Inflammatory macrophage treated with lipopolysaccharide for 1 hour (primary cell): ENCODE measurements at regions not wholly inside any gene's neighbourhood (a gene's known extent, or its start where the extent isn't known, plus 50 kb on each side); places are given as distances from the start of the nearest gene placed in this dataset.
A peak's percentile ranks its signal among the peaks of the same experiment; 100 is the strongest.

Experiments used
- DNase-seq, 2 donors: peaks; one replicate each; pipeline ENCODE4 v3.0.0-alpha.2; 2020 to 2022

DNA sequence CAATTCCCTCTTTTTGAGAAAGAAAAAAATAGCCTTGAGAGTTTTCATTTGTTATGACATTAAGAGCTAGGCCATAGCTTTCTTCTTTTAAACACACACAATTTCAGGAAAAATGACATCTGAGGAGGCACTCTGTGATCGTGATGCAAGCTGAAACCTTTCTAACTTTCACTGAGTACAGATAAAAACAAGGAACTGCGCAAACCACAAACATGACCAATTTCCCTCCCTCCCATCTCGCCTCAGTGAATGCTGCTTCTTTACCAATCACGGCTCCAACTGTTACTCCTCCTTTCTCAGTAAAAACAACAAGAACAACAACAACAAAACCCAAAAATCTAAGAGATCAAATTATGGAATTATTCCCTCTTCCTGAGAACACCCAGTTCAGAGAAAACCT lies 626.8 kb downstream of the TLL1 start:
- DNase-seq, result peak in 1 of 2 donors; percentile 3

DNA sequence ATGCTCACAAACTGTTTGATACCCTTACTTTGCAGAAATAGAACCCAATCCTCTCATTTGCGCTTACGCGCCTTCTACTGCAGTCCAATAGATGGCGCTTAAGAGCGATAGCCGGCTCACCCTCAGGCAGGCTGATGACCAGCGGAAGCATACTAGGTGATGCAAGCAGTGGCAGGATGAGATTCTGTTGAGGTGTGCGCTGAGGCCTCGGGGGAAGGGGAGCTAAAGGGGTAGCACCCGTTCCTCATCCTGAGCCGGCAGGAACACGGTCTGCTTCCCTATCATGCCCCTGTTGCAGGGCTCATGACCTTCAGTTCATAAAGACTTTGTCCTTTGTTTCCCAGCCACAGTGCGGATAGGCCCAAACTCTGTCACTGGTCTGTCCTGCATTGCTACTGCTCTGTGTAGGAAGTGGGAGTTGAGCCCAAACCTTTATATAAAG lies 628.9 kb downstream of the TLL1 start:
- DNase-seq, result no peak

DNA sequence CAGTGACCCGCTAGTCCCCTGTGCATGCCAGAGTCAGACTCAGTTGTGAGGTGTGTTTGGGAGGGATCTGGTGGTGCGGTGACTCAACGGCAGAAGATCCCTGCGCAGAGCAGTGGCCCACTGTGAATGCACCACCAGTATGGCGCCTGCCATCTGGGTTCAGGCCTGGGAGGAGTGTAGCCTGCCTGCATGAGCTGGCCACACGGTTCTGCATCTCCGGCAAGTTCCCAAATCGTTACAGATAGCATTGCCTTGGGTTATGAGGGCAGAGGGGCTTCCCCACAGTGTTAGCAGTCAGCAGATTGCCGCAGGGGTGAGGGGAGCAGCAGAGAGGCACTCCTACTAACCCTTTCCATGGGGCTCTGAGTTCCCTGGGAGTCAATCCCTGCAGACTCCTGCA lies 629.6 kb downstream of the TLL1 start:
- DNase-seq, result no peak

DNA sequence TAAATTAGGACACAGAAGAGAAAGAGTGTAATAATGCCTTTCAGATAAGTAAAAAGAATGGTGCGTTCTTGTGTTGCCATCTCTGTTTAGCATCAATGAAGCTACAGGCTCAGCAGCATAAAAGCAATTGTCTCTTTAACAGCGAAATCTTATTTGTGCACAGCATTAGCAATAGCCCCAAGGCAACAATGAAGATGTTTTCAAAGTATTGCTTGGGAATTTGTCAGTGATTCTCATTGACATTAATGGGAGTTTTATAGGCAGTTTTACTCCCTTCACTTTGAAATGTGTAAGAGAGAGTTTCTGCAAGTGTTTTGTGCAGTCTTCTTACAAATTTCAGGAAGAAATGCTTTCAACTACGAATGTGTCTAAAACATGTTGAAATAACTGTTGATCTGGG lies 633.0 kb downstream of the TLL1 start:
- no peak for DNase-seq

DNA sequence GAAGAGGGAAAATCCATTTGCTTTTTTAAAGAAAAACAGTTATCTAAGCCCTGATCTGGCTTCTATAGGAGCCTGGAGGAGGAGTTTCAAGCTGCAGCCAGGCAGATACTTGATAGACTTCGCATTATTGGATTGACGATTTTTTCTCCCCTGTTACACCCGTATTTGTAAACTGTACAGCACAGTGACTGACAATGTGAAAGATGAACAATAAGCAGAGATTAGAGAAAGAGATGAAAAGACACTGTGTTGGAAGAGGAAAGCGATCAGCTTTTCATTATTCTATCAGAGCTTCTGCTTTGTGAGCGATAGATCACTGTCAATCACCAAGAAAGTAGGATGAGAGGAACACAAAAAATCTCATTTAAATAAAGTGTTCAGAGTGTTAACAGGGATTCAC lies 639.2 kb downstream of the TLL1 start:
- DNase-seq, result no peak

DNA sequence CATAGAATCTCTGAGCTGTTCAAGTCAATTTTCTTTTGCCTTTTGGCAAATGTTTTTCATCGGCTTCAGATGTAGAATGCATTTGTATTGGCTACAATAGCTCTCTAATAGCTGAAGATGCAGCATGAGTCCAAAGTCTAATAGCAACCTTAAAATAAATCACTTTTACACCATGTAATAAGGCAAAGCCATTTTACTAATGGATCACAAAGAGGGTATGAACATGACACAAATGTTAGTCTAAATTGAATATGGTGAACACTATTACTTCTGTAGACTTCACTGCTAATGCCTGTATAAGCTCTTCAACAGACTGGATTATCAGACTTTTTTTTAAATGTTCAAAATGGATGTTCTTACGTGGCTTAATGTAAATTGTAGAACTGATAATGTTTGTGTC lies 645.3 kb downstream of the TLL1 start:
- no peak for DNase-seq

DNA sequence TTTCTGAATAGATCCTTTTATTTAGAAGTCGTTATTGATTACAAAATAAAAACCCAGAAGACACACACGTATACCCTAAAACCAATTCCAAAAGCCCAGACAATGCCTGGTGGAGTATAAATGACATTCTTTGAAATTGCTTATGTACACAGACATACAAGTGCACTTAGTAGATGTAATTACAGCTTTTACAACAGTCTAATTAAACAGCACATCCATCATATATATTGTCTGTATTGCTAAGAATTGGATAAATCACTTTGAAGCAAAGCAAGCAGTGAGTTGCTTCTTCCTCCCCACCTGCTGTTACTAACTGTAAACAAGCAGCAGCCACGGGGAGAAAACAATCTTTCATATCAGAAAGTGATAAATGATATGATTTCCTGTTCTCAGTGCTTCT lies 645.7 kb downstream of the TLL1 start:
- DNase-seq, result no peak

DNA sequence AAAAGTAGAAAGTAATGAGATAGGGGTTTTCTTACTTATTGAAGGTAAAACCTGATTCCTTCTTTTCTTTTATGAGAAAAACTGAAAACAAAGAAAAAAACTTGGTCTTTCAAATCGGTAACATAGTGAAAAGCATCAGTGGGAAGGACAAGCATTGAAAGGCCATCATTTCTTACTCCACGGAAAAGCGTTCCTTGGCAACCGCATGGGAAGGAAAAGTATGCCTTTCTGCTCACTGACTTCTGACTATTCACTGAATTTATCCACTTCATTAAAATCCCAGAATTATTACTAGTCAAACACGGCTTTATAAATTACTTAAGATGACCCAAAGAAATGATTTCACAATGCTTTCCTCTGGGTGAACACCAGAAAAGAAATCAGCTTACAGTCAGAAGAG lies 646.7 kb downstream of the TLL1 start:
- no peak for DNase-seq

DNA sequence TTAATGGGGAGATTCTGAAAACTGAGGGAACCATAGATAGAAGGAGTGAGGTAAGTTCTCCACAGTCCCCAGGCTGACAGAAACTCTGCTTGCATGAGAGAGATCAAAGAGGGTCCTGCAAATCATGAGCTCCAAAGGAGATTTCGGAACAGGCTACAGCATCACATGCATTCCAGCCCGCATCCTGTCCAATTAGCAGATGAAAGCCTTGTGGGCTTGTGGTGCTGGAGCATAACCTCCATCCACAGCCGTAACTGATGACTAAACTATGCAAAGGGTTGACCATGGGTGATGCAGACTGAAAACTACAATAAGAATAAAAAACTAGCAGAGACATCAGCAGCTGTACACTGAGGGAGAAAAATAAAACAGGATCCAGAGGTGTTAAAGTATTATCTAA lies 654.5 kb downstream of the TLL1 start:
- DNase-seq, result no peak

DNA sequence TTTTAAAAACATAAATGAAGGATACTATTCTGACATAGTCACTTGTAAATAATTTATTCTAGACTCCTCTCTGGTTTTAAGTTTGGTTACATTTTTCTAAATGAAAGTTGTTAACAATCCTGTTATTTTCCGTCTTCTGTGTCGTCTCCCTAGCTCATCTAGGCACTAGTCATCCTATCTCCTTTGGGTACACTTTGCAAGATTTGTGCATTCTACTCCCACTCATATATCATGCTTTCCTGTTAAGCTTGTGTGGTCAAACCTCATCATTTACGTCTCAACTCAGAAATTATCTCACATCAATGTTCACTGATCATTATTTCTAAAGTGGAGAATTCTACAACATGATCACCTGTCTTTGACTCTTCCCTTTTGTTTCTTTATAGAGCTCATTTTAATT lies 658.7 kb downstream of the TLL1 start:
- DNase-seq, result no peak

DNA sequence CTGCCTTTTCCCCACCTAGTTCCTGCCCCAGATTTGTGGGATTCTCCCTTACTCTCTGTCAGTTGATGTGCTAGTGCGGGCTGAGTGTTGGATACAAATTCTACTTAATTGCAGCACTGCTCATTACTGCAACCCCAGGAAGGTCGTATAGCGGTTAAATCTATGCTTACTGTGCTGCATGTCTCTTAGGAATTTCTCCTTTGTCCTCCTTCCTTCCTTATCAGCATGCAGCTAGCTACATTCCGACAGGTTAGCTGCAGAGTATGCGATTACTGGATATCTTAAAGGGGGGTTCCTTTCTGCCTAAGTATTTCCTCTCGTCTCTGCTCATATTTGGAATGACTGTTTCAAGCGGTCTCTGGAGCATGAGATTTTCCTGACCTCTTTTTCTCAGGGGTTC lies 662.8 kb downstream of the TLL1 start:
- no peak for DNase-seq

DNA sequence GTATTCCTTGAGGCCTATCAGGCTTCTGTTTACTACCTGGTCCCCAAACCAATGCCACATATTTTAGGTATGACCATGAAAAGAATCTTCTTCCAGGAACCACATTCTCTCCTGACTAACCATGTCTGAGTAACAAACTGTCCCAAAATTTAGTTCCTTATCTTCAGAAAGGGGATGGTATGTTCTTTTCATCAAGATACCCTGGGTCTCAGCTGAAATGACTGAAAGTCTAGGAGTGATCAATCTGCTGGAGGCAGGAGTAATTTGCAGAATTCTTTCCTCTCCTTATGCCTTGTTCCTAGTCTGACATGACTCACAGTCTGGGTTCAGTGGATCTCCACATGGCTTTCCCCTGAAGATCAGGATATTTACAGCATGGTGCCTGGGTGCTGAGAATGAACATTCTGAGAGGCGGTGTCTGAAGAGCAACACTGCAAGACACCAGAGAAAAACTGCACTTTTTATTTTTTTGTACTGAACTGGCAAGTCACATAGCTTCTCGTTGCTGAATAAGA lies 665.5 kb downstream of the TLL1 start:
- no peak for DNase-seq

DNA sequence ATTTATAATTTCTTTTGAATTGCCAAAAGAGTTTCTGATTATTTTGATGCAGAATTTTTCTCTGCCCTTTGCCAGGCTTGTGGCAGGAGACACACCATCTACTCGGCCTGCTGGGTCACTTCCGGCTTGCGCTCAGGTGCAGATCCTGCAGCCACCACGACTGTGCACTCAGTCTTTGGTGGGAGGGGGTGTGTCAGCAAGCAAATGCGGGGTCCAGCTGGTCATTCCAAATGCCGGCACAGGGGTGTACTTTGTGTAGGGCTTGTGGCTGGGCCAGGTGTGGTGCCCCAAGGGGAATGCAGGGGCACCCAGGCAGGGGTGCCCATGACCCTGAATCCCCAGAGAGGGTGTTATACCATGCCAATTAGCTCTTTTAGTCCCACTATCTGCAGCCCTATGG lies 673.0 kb downstream of the TLL1 start:
- no peak for DNase-seq

DNA sequence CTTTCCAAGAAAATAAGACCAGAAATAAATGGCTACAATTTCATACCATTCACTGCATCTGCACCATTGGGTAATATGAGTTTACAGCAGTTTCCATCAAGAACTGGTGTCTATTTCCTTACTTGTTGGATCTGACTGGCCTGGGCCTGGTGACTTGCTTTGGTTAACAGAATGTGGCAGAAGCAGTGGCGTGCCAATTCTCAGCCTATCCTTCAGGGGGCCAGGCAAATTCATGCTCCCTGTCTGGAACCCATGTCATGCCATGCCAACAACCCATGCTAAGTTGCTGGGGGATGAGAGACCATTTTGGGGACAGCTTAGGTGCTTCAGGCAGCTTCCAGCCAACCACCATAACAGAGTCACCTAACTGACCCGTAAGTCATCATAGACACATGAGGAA lies 656.7 kb downstream of the SPOCK3 start:
- DNase-seq, result no peak

DNA sequence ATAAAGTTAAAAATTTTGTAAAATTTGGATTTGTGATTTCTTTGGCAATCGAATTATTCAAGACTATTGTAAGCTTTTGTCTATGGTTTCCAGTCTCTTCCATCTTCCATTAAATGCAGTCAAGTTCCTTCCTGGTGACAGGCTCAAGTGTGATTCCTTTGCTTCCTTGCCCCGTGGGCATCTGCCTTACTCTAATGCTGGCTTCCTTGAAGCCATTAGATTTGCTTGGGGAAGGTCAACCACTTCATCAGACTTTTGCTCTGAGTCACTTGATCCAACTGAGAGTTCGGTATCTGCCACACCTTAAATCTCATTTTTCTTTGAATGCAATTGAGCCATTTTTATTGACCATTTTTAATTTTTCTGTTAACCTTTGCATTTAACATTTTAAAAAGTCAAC lies 648.8 kb downstream of the SPOCK3 start:
- no peak for DNase-seq

DNA sequence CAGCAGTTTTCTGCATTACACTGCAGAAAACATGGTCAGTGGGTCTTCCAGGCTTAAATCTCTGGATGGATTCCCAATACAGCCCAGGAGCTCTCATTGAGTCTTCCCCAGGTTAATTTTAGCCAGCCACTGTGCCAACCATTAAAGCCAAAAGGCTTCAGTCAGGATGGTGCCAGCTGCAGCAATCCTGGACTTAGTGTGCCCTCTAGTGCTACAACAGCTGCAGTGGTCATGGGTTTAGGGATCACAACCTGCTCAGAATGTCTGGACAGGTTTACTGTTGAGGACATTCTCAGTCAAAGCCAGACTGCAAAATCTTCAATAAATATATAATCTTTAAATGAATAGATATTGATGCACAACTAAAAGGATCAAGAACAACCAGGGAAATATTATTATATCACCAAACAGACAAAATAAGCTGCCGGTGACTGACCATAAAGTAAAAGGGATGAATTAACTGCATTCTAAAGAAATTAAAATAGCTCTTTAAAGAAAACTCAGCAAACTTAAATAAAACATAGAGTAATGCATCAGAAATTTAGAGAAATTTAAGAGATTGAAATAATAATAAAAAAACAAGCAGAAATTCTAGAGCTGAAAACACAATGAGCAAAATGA lies 639.9 kb downstream of the SPOCK3 start:
- no peak for DNase-seq

DNA sequence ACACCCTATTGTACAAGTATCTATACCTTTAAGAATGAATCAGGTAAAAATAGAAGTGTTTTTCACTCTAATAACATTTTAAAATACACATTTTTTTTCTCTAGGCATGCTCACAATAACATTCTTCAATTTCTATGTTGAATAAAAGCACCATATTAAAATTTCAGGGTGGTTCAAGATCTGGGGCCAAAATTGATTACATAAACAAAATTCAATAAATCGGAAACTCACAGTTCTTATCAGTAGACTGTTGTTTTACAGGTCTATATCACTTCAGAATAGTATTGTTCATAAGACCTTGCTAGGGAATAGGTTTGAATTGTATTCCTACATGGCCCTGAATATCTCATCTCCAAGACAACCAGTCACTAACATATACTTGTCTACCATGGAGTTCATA lies 634.0 kb downstream of the SPOCK3 start:
- DNase-seq, result no peak

DNA sequence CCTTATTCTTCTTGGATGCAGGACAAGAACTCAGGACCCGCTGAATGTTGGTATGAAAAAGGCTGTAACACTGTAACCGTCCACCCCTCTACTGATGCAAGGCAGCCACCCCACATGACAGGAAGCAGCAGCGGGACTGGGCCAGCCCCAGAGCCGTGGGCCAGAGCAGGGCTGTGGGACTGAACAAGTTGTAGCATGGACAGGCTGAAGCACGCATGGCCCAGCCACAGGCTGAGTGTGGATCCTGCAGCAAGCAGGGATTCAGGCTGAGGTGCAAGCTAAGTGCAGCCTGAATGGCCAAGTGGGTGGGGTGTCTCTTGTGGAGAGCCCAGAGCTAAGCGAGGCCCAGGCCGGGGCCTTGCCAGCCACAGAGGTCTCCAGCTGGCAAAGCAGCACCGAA lies 632.2 kb downstream of the SPOCK3 start:
- DNase-seq, result no peak

DNA sequence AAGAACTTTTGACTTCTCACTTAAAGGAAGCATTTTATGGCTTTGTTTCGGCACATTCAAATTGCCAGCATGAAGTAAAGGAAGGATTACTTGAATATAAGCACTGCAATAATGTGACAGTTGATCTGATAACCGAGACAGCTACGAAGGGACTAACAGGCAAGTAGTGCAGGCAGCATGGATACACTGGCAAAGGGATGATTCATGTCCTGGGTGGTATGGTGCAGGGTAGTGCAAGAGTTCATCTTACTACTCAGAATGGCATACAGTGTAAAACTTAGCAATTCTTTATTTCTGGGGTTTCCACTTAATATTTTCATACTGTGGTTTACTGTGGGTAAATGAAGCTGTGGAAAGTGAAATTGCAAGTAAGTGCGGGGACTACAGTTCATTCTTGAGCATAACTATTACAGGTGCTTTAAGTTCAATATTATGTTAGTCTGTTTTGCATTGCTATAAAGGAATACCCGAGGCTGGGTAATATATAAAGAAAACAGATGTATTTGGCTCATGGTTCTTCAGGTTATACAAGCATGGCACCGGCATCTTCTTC lies 611.8 kb downstream of the SPOCK3 start:
- DNase-seq, result no peak

DNA sequence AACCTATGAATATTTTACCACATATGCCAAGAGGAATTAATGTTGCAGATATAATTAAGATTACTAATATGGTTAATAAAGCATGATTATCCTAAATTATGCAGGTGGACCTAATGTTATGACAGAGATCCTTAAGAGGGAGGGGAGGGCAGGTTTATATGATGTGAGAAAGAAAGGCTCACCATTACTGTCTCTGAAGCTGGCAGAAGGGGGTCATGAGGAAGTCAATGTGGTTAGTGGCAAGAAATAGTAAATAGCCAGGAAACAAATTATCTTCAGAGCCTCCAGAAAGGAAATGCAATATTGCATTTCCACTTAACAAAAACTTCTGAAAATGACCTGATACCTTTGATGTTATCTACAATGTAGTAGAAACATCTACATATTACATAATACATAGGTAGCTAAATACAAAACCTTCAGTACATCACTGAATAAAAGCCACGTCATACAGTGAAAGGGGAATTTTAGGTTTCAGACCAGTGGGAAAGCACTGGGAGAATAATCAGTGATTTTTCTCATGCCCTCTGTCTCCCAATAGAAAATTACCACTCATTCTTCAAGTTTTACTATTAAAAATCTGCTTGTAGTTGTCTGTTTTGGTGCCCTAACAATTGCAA lies 609.2 kb downstream of the SPOCK3 start:
- DNase-seq, result no peak

DNA sequence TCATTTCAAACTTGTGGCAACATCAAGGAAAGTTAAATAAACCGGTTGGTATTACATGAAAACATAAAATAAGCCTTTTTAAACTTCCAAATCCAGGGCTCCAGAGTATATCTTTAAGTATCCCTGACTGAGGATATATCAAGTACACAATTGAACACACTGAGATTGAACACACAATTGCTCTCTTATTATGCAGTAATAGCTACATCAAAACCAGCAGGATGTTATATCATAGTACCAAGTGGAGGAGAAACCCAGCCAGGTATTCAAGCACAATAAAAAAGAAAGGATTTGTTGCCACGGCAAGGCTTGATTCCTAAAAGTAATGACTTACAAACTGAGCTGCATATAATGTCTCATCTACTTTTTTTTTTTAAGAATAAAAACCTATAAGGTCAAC lies 605.8 kb downstream of the SPOCK3 start:
- DNase-seq, result no peak

DNA sequence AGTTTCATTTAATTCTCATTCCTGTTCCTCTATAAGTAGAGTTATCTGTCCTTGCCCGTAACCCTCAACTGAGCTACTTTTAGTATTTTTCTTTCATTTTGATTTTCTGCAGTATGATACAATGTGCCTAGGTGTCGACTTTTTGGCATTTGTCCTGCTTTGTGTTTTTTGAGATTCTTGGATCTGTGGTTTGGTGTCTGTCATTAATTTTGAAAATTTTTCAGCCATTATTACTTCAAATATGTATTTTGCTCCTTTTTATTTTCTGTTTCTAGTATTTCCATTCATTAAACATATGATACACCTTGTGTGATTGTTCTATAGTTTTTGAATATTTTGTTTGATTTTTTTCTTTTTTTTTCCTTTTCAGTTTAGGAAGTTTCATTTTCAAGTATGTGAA lies 598.9 kb downstream of the SPOCK3 start:
- no peak for DNase-seq

DNA sequence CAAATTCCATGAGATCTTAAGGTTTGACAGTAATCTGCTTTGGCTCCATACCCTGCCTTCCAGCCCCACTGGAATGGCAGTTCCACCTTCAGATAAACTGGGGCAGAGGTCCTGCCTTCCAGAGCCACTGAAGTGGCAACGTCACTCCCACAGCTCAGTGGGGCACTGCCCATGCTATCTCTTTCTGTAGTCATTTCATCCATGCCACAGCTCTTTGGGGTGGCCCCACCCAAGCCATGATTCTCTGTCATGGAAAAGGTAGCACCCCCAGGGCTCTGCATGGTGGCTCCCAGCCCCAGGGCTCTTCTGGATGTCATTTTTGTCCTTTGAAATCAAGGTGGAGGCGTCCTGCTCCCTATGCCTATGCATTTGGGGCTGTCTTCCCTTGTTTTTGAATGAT lies 596.5 kb downstream of the SPOCK3 start:
- no peak for DNase-seq

DNA sequence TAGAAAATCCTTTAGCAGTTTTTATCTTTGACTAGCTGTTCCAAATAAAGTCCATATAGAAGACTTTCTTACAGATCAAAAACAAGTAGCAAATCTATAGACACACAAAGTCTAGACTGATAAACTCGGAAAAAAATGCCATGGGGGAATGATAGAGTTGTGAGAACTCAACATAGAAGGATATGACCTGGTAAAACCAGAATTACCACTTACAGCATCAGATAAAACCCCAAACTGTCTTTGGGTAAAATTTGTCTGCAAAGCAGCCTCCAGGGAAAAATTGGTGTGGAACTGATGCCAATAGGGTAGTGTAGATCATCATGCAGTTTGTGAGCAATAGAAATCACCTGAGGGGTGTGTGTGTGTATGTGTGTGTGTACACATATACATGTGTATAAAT lies 579.1 kb downstream of the SPOCK3 start:
- DNase-seq, result no peak

DNA sequence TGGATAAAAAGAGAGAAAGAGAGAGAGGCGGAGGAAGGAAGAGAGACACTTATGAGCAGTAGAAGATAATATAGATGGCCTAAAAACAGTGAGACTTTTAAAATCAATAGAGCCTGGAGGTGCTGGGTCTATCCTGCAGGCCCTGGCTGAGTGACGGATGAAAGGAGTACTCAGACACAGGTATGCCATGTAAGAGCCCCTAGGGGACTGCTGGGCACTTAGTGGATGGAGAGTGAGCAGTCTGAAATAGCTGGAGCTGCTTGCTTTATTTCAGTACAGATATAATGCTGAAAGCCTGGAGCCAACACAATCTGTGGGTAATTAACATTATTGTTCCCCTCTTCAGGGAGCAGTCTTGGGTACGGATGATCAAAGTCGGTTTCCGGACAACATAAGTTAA lies 578.6 kb downstream of the SPOCK3 start:
- DNase-seq, result no peak
